OCI-LY7 (cell line): ENCODE measurements at regions not wholly inside any gene's neighbourhood (a gene's known extent, or its start where the extent isn't known, plus 50 kb on each side); places are given as distances from the start of the nearest gene placed in this dataset.

Experiments
- BruUV-seq: library from RNA; stranded (reverse); fragments of 400-500 nt; replicated peaks from 2 replicates; lab custom pipeline; 2021; lab: Mats Ljungman, UMichigan
- CTCF ChIA-PET: fragments of 300-600 bp; sonication (Branson Sonifier 250); formaldehyde crosslinking; loops from one replicate; lab custom pipeline; 2022; ENCODE audit warnings: antibody characterized with exemption; ENCODE audit not compliant: unreplicated experiment; lab: Charles Lee
- POLR2A ChIA-PET: fragments of 300-600 bp; sonication (Branson Sonifier 250); formaldehyde crosslinking; loops from one replicate; lab custom pipeline; 2022; ENCODE audit warnings: antibody characterized with exemption; lab: Charles Lee
- DNase-seq: peaks from one replicate; pipeline ENCODE4 v3.0.0-alpha.2; 2015; ENCODE audit warnings: low spot score
- H2AFZ ChIP-seq: fragments of 200-600 bp; sonication (generic), shearing (Covaris generic); 2 replicates; pipeline ENCODE4 v1.6.1; 2014; ENCODE audit warnings: mild to moderate bottlenecking, antibody characterized with exemption, low read length, moderate library complexity
- H3K27ac ChIP-seq: fragments of 200-600 bp; sonication (generic); 2 replicates; pipeline ENCODE4 v1.5.1; 2014; ENCODE audit warnings: mixed run types, low read depth, mild to moderate bottlenecking, moderate library complexity, low read length, inconsistent platforms; ENCODE audit not compliant: poor library complexity, severe bottlenecking
- H3K36me3 ChIP-seq: fragments of 200-600 bp; sonication (generic); 2 replicates; pipeline ENCODE4 v1.6.1; 2014; ENCODE audit warnings: mild to moderate bottlenecking, antibody characterized with exemption, low read length, moderate library complexity, mixed read lengths; ENCODE audit not compliant: insufficient read depth
- H3K4me1 ChIP-seq: fragments of 200-600 bp; sonication (generic); 2 replicates; pipeline ENCODE4 v1.5.1; 2014; ENCODE audit warnings: mild to moderate bottlenecking, low read length; ENCODE audit not compliant: insufficient read depth, poor library complexity, severe bottlenecking
- H3K4me2 ChIP-seq: fragments of 200-600 bp; sonication (generic); 2 replicates; pipeline ENCODE4 v1.6.1; 2014; ENCODE audit warnings: mild to moderate bottlenecking, low read length
- H3K4me3 ChIP-seq: fragments of 200-600 bp; sonication (generic); 2 replicates; pipeline ENCODE4 v1.5.1; 2014; ENCODE audit warnings: mild to moderate bottlenecking, low read depth, low read length; ENCODE audit not compliant: poor library complexity, severe bottlenecking
- H3K79me2 ChIP-seq: fragments of 200-600 bp; sonication (generic); 2 replicates; pipeline ENCODE4 v1.6.1; 2016; ENCODE audit warnings: low read depth, mild to moderate bottlenecking, low read length, moderate library complexity, mixed read lengths; ENCODE audit not compliant: insufficient read depth
- H3K9me2 ChIP-seq: fragments of 200-600 bp; sonication (generic); 2 replicates; pipeline ENCODE4 v1.6.1; 2016; ENCODE audit warnings: mild to moderate bottlenecking, low read length, mixed read lengths; ENCODE audit not compliant: insufficient read depth
- H3K9me3 ChIP-seq: fragments of 200-600 bp; sonication (generic); 2 replicates; pipeline ENCODE4 v1.6.1; 2014; ENCODE audit warnings: mild to moderate bottlenecking, mixed run types, low read length, mixed read lengths
- H4K20me1 ChIP-seq: fragments of 200-600 bp; sonication (generic); 2 replicates; pipeline ENCODE4 v1.6.1; 2014; ENCODE audit warnings: mild to moderate bottlenecking, antibody characterized with exemption, low read length, moderate library complexity, mixed read lengths; ENCODE audit not compliant: insufficient read depth
- CTCF ChIP-seq: fragments of 200-600 bp; sonication (generic); conservative IDR thresholded peaks from 2 replicates; pipeline ENCODE4 v1.5.1; 2014; ENCODE audit warnings: mild to moderate bottlenecking, antibody characterized with exemption, low read length, moderate library complexity, mixed read lengths
- EZH2phosphoT487 ChIP-seq: fragments of 200-600 bp; sonication (generic); IDR thresholded peaks from 2 replicates; pipeline ENCODE4 v1.6.1; 2018; ENCODE audit warnings: low read depth, borderline replicate concordance, mild to moderate bottlenecking, mixed run types, antibody characterized with exemption, low read length, moderate library complexity, mixed read lengths
- intact Hi-C: fragments of 100-400 bp; cut with micrococcal nuclease; formaldehyde crosslinking; loops from one replicate; pipeline ENCODE4 v1.10.0; 2022; ENCODE audit not compliant: unreplicated experiment

- H2AFZ ChIP-seq, result no peak overlapping the region
Measured at GRCh38 chr1:199753513-199753912, 274.0 kb upstream of the NR5A2 start.

GRCh38 chr1:199756066-199756465 lies 271.4 kb upstream of the NR5A2 start:
- no peak overlapping the region for H2AFZ ChIP-seq
- no peaks in the 10 kb centered on the region for H4K20me1 ChIP-seq
- no peaks in the 10 kb centered on the region for H3K9me2 ChIP-seq
- H3K27ac ChIP-seq, result no peak overlapping the region
- CTCF ChIA-PET, result no interaction called here
- no peak for DNase-seq
- no peak overlapping the region for H3K4me3 ChIP-seq
- intact Hi-C loops, result no loop called here
- no peaks in the 10 kb centered on the region for H3K36me3 ChIP-seq
- H3K4me1 ChIP-seq, result no peaks in the 10 kb centered on the region
- H3K9me3 ChIP-seq, result no peaks in the 10 kb centered on the region
- no TSS peak for BruUV-seq
- no peak overlapping the region for H3K4me2 ChIP-seq
- no peaks in the 10 kb centered on the region for H3K79me2 ChIP-seq
- POLR2A ChIA-PET, result interaction anchor here (1.1 kb wide), 1 partner anchor 33 kb away, joined by 3 read pairs; no protein-coding TSS in a partner anchor
- TF ChIP-seq CTCF, result no peak
- TF ChIP-seq EZH2phosphoT487, result no peak

More at GRCh38 chr1:199753513-199753912, 274.0 kb upstream of the NR5A2 start:
- CTCF ChIA-PET, result no interaction called here
- H3K4me1 ChIP-seq, result no peaks in the 10 kb centered on the region
- intact Hi-C loops, result no loop called here
- no peaks in the 10 kb centered on the region for H3K36me3 ChIP-seq
- POLR2A ChIA-PET, result interaction anchor here (0.6 kb wide), 1 partner anchor 224 kb away, joined by 5 read pairs; no protein-coding TSS in a partner anchor
- no peak for DNase-seq
- H3K4me3 ChIP-seq, result no peak overlapping the region
- H3K79me2 ChIP-seq, result no peaks in the 10 kb centered on the region
- TF ChIP-seq EZH2phosphoT487 (no peak), CTCF (no peak)
- no peaks in the 10 kb centered on the region for H4K20me1 ChIP-seq
- H3K4me2 ChIP-seq, result no peak overlapping the region
- H3K9me2 ChIP-seq, result no peaks in the 10 kb centered on the region
- BruUV-seq, result no TSS peak
- no peaks in the 10 kb centered on the region for H3K9me3 ChIP-seq
- H3K27ac ChIP-seq, result no peak overlapping the region

GRCh38 chr1:199758626-199759255 lies 268.8 kb upstream of the NR5A2 start:
- no peak overlapping the region for H3K27ac ChIP-seq
- POLR2A ChIA-PET, result interaction anchor here (0.6 kb wide), 1 partner anchor 878 kb away, joined by 7 read pairs; no protein-coding TSS in a partner anchor
- no peaks in the 10 kb centered on the region for H3K9me2 ChIP-seq
- H4K20me1 ChIP-seq, result no peaks in the 10 kb centered on the region
- no peaks in the 10 kb centered on the region for H3K36me3 ChIP-seq
- H3K4me3 ChIP-seq, result no peak overlapping the region
- no peak for TF ChIP-seq CTCF
- TF ChIP-seq EZH2phosphoT487, result no peak
- H2AFZ ChIP-seq, result no peak overlapping the region
- no peak overlapping the region for H3K4me2 ChIP-seq
- intact Hi-C loops, result no loop called here
- no peaks in the 10 kb centered on the region for H3K9me3 ChIP-seq
- no peaks in the 10 kb centered on the region for H3K4me1 ChIP-seq
- CTCF ChIA-PET, result no interaction called here
- BruUV-seq, result no TSS peak
- DNase-seq, result no peak
- H3K79me2 ChIP-seq, result no peaks in the 10 kb centered on the region
